Liver (tissue), 8 donors: ENCODE measurements at regions not wholly inside any gene's neighbourhood (a gene's known extent, or its start where the extent isn't known, plus 50 kb on each side); places are given as distances from the start of the nearest gene placed in this dataset.
A peak's percentile ranks its signal among the peaks of the same experiment; 100 is the strongest.

ENCODE experiments used
- DNase-seq: peaks from one replicate; pipeline ENCODE4 v3.0.0-alpha.2; 2017; ENCODE audit warnings: low spot score
- H3K27ac ChIP-seq, 2 donors: one replicate each; pipeline ENCODE4 v1.7.0; 2013; ENCODE audit warnings: inconsistent platforms in 2 of 2, low read length in 2 of 2, control low read depth in 1 of 2, low read depth in 1 of 2, mild to moderate bottlenecking in 1 of 2
- H3K27me3 ChIP-seq, 4 donors: one replicate each; pipeline versions ENCODE4 v1.6.1 to v1.7.0; 2013; ENCODE audit warnings: low read length in 3 of 4, inconsistent platforms in 1 of 4, mild to moderate bottlenecking in 1 of 4, moderate library complexity in 1 of 4; ENCODE audit not compliant: control insufficient read depth in 4 of 4, insufficient read depth in 4 of 4
- H3K36me3 ChIP-seq, 4 donors: one replicate each; pipeline versions ENCODE4 v1.6.1 to v1.7.0; 2013; ENCODE audit warnings: low read length in 3 of 4, mild to moderate bottlenecking in 3 of 4, low read depth in 1 of 4, moderate library complexity in 1 of 4; ENCODE audit not compliant: control insufficient read depth in 4 of 4, insufficient read depth in 3 of 4
- H3K4me1 ChIP-seq, 4 donors: one replicate each; pipeline versions ENCODE4 v1.6.1 to v1.7.0; 2013; ENCODE audit warnings: low read length in 3 of 4, mild to moderate bottlenecking in 3 of 4, moderate library complexity in 1 of 4; ENCODE audit not compliant: control insufficient read depth in 4 of 4, insufficient read depth in 4 of 4
- H3K4me3 ChIP-seq, 3 donors: one replicate each; pipeline versions ENCODE4 v1.6.1 to v1.7.0; 2013; ENCODE audit warnings: low read length in 3 of 3, control low read depth in 1 of 3, low read depth in 1 of 3, mild to moderate bottlenecking in 1 of 3
- H3K9ac ChIP-seq, 2 donors: one replicate each; pipeline ENCODE4 v1.7.0; 2013; ENCODE audit warnings: low read length in 2 of 2, mild to moderate bottlenecking in 2 of 2, moderate library complexity in 2 of 2, control low read depth in 1 of 2, low read depth in 1 of 2
- H3K9me3 ChIP-seq, 4 donors: one replicate each; pipeline versions ENCODE4 v1.6.1 to v1.7.0; 2013; ENCODE audit warnings: low read length in 3 of 4; ENCODE audit not compliant: control insufficient read depth in 4 of 4
- CTCF ChIP-seq: fragments of 150-350 bp; IDR thresholded peaks from 2 replicates; pipeline ENCODE4 v1.5.1; 2017; ENCODE audit warnings: improper control_type of control experiment, low read depth, low read length; ENCODE audit not compliant: missing input control
- FOXA1 ChIP-seq: IDR thresholded peaks from 2 replicates; pipeline ENCODE4 v1.6.1; 2016; ENCODE audit warnings: antibody characterized with exemption
- FOXA2 ChIP-seq: IDR thresholded peaks from 2 replicates; pipeline ENCODE4 v1.6.1; 2016; ENCODE audit warnings: antibody characterized with exemption
- GABPA ChIP-seq, 2 donors: IDR thresholded peaks in 1 of 2; conservative IDR thresholded peaks in 1 of 2; 2 replicates each; pipeline ENCODE4 v1.6.1; 2016; ENCODE audit warnings: antibody characterized with exemption in 2 of 2, mild to moderate bottlenecking in 1 of 2, moderate library complexity in 1 of 2
- HNF4A ChIP-seq, 2 donors: conservative IDR thresholded peaks; 2 replicates each; pipeline ENCODE4 v1.6.1; 2016; ENCODE audit warnings: antibody characterized with exemption in 2 of 2, mild to moderate bottlenecking in 2 of 2
- JUND ChIP-seq, 2 donors: IDR thresholded peaks; 2 replicates each; pipeline ENCODE4 v1.6.1; 2016; ENCODE audit warnings: antibody characterized with exemption in 2 of 2
- MAX ChIP-seq: IDR thresholded peaks from 2 replicates; pipeline ENCODE4 v1.6.1; 2016; ENCODE audit warnings: antibody characterized with exemption
- NR2F2 ChIP-seq: IDR thresholded peaks from 2 replicates; pipeline ENCODE4 v1.6.1; 2016; ENCODE audit warnings: antibody characterized with exemption
- RAD21 ChIP-seq, 2 donors: IDR thresholded peaks; 2 replicates each; pipeline ENCODE4 v1.6.1; 2016; ENCODE audit warnings: antibody characterized with exemption in 2 of 2, mild to moderate bottlenecking in 2 of 2
- REST ChIP-seq: IDR thresholded peaks from 2 replicates; pipeline ENCODE4 v1.6.1; 2016; ENCODE audit warnings: antibody characterized with exemption, mild to moderate bottlenecking
- RXRA ChIP-seq, 2 donors: IDR thresholded peaks; 2 replicates each; pipeline ENCODE4 v1.6.1; 2017 to 2018; ENCODE audit warnings: antibody characterized with exemption in 2 of 2, mild to moderate bottlenecking in 1 of 2
- YY1 ChIP-seq: IDR thresholded peaks from 2 replicates; pipeline ENCODE4 v1.6.1; 2016; ENCODE audit warnings: antibody characterized with exemption, mild to moderate bottlenecking
- WGBS: extraction: QIAGEN DNeasy Blood & Tissue Kit; methylation state at CpG from one replicate; pipeline ENCODE4 v1.1.7; 2013; 5-methylcytosine and 5-hydroxymethylcytosine counted together
- donor health status: healthy.
- donor health status: healthy.
- donor health status: healthy.
- donor health status: healthy.
- donor health status: healthy.

GRCh38 chr2:145815933-145816332, 1296.0 kb upstream of the ZEB2 start:
- H3K9me3 ChIP-seq: no peaks in the 10 kb centered on the region
- H3K4me1 ChIP-seq: no peaks in the 10 kb centered on the region
- TF ChIP-seq CTCF: no peak
- no peak for TF ChIP-seq FOXA1
- no peak for TF ChIP-seq REST
- TF ChIP-seq RAD21 (IDR thresholded peaks at IDR 0.05): no peak
- H3K9ac ChIP-seq: no peak overlapping the region
- H3K27me3 ChIP-seq: no peaks in the 10 kb centered on the region
- H3K36me3 ChIP-seq: no peaks in the 10 kb centered on the region
- no peak overlapping the region for H3K27ac ChIP-seq
- DNase-seq: no peak
- WGBS: 90% methylated on average over 1 of the region's 1 CpG
- H3K4me3 ChIP-seq: no peak overlapping the region

GRCh38 chr2:145813481-145813880, 1293.6 kb upstream of the ZEB2 start:
- peaks cover 0 to 5% (median 0%) of the 10 kb centered on the region in 4 donors for H3K27me3 ChIP-seq
- 72% methylated on average over 3 of the region's 3 CpGs for WGBS
- H3K9me3 ChIP-seq: no peaks in the 10 kb centered on the region
- H3K9ac ChIP-seq: no peak overlapping the region
- H3K4me3 ChIP-seq: no peak overlapping the region
- no peaks in the 10 kb centered on the region for H3K36me3 ChIP-seq
- no peak overlapping the region for H3K27ac ChIP-seq
- H3K4me1 ChIP-seq: no peaks in the 10 kb centered on the region
- peak; percentile 66 for TF ChIP-seq NR2F2
- TF ChIP-seq JUND (IDR thresholded peaks at IDR 0.05): no peak
- no peak for DNase-seq

- no peaks in the 10 kb centered on the region for H3K9me3 ChIP-seq
- no peaks in the 10 kb centered on the region for H3K36me3 ChIP-seq
- no peak overlapping the region for H3K4me3 ChIP-seq
- TF ChIP-seq RXRA (IDR thresholded peaks at IDR 0.05) (no peak), REST (no peak), YY1 (no peak), RAD21 (IDR thresholded peaks at IDR 0.05) (no peak), FOXA2 (no peak), MAX (no peak), JUND (IDR thresholded peaks at IDR 0.05) (no peak), GABPA (IDR thresholded peaks at IDR 0.05 in 1 of 2, conservative IDR thresholded peaks at IDR 0.05 in 1 of 2) (no peak), NR2F2 (no peak), HNF4A (conservative IDR thresholded peaks at IDR 0.05) (no peak)
- WGBS: 87% methylated on average over 2 of the region's 2 CpGs
- peaks cover 0 to 5% (median 0%) of the 10 kb centered on the region in 4 donors for H3K27me3 ChIP-seq
- DNase-seq: no peak
- no peak overlapping the region for H3K9ac ChIP-seq
- H3K4me1 ChIP-seq: no peaks in the 10 kb centered on the region
- no peak overlapping the region for H3K27ac ChIP-seq
Observed at GRCh38 chr2:145812165-145812554, 1292.2 kb upstream of the ZEB2 start.
